Ectodermal cell (in vitro differentiated cells): ENCODE measurements at regions not wholly inside any gene's neighbourhood (a gene's known extent, or its start where the extent isn't known, plus 50 kb on each side); places are given as distances from the start of the nearest gene placed in this dataset.

Source experiments
- H3K27ac ChIP-seq: 2 replicates; pipeline ENCODE4 v1.7.0; 2013; ENCODE audit warnings: mild to moderate bottlenecking, low read depth, low read length; ENCODE audit not compliant: insufficient read depth, poor library complexity, severe bottlenecking
- H3K27me3 ChIP-seq: 2 replicates; pipeline ENCODE4 v1.7.0; 2013; ENCODE audit warnings: mild to moderate bottlenecking, low read length; ENCODE audit not compliant: insufficient read depth, control insufficient read depth, poor library complexity, severe bottlenecking
- H3K36me3 ChIP-seq: one replicate; pipeline ENCODE4 v1.7.0; 2013; ENCODE audit warnings: low read length; ENCODE audit not compliant: control insufficient read depth, insufficient read depth
- H3K4me1 ChIP-seq: one replicate; pipeline ENCODE4 v1.7.0; 2013; ENCODE audit warnings: low read length; ENCODE audit not compliant: control insufficient read depth, insufficient read depth
- H3K4me3 ChIP-seq: 2 replicates; pipeline ENCODE4 v1.7.0; 2013; ENCODE audit warnings: low read depth, low read length, control low read depth; ENCODE audit not compliant: insufficient read depth
- H3K9me3 ChIP-seq: 2 replicates; pipeline ENCODE4 v1.7.0; 2013; ENCODE audit warnings: mild to moderate bottlenecking, low read length, moderate library complexity; ENCODE audit not compliant: control insufficient read depth
- WGBS, 2 experiments: methylation state at CpG; one replicate each; pipeline ENCODE4 v1.1.7; 2013; ENCODE audit warnings: missing lambda C conversion rate in 2 of 2; 5-methylcytosine and 5-hydroxymethylcytosine counted together

- Histone ChIP-seq H3K27me3 (no peaks in the 10 kb centered on the region), H3K4me3 (no peak overlapping the region), H3K27ac (no peak overlapping the region), H3K9me3 (no peaks in the 10 kb centered on the region), H3K4me1 (no peaks in the 10 kb centered on the region), H3K36me3 (no peaks in the 10 kb centered on the region)
- 100% methylated on average over 2 of the region's 2 CpGs; no CpG with 5 or more reads in 1 of the 2 experiments for WGBS, 2 experiments
Measured at GRCh38 chr14:28280997-28281598, 485.5 kb upstream of the FOXG1 start.

DNA sequence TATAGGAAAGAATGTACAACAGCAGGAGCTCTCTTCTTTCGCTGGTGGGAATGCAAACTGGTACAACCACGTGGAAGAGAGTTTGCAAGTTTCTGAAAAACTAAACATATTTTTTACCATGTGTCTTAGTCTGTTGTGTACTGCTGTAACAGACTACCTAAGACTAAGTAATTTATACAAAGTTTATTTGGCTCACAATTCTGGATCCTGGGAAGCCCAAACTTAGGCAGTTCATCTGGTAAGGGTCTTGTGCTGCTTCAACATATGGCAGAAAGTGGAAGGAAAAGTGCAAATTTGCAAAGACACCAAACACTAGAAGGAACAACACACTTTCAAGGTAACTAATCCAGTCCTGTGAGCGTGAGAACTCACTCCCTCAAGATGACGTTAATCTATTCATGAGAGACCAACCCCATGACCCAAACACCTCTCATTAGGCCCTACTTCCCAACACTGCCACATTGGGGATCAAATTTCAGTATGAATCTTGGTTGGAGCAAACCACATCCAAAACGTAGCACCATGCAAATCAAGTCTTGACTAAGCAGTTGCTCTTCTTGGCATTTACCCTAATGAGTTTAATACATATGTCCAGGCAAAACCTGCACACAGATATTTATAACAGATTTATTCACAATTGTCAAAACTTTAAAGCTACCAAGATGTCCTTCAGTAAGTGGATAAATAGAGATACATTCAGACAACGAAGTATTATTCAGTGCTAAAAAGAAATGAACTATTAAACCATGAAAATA, 481.9 kb upstream of the FOXG1 start:
- Histone ChIP-seq H3K4me3 (no peak overlapping the region), H3K36me3 (no peaks in the 10 kb centered on the region), H3K27ac (no peak overlapping the region), H3K4me1 (no peaks in the 10 kb centered on the region), H3K9me3 (no peaks in the 10 kb centered on the region), H3K27me3 (no peaks in the 10 kb centered on the region)
- WGBS, 2 experiments, result 67 to 79% methylated on average over 5 of the region's 6 CpGs

DNA sequence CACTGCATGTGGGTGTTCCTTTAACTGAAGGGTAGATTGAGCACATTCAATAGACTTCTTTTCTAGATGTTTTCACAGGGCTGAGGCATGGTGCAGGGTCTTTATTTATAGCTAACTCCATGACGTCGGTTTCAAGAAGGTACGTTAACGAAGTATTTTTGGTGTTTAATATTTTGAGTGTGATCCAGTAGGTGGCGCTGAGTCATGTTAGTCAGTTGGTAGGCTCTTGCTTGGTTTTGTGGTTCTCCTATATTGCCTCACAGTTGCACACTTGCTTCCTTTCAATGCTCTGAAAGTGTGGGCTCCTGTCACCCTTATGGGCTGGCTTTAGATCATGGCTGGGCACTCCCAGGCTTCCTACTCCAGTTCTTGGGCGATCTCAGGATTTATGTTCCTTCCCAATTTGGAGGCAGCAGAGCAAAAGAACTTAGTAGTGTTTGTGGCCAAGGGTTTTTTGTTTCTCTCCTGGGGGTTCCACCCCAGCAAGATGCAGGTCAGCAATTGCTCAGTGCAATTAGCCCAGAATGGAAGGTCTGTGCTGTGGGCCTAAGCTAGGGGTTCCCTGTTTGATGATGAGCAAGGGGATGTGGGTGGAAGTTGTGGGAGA, 471.6 kb upstream of the FOXG1 start:
- no peak overlapping the region for H3K4me3 ChIP-seq
- H3K36me3 ChIP-seq, result no peaks in the 10 kb centered on the region
- no peaks in the 10 kb centered on the region for H3K4me1 ChIP-seq
- WGBS, 2 experiments, result 53 to 63% methylated on average over 6 of the region's 6 CpGs
- no peaks in the 10 kb centered on the region for H3K9me3 ChIP-seq
- H3K27ac ChIP-seq, result no peak overlapping the region
- no peaks in the 10 kb centered on the region for H3K27me3 ChIP-seq

- H3K27me3 ChIP-seq, result no peaks in the 10 kb centered on the region
- no peak overlapping the region for H3K4me3 ChIP-seq
- H3K27ac ChIP-seq, result no peak overlapping the region
- H3K9me3 ChIP-seq, result no peaks in the 10 kb centered on the region
- no peaks in the 10 kb centered on the region for H3K4me1 ChIP-seq
- 85 to 100% methylated on average over 1 of the region's 1 CpG for WGBS, 2 experiments
- no peaks in the 10 kb centered on the region for H3K36me3 ChIP-seq
Measured at GRCh38 chr14:28297559-28297958, 469.0 kb upstream of the FOXG1 start.

- Histone ChIP-seq H3K4me3 (no peak overlapping the region), H3K36me3 (no peaks in the 10 kb centered on the region), H3K4me1 (no peaks in the 10 kb centered on the region), H3K9me3 (no peaks in the 10 kb centered on the region), H3K27ac (no peak overlapping the region), H3K27me3 (no peaks in the 10 kb centered on the region)
- WGBS, 2 experiments, result 95% methylated on average over 3 of the region's 3 CpGs
Measured at GRCh38 chr14:28298156-28298555, 468.4 kb upstream of the FOXG1 start.

DNA sequence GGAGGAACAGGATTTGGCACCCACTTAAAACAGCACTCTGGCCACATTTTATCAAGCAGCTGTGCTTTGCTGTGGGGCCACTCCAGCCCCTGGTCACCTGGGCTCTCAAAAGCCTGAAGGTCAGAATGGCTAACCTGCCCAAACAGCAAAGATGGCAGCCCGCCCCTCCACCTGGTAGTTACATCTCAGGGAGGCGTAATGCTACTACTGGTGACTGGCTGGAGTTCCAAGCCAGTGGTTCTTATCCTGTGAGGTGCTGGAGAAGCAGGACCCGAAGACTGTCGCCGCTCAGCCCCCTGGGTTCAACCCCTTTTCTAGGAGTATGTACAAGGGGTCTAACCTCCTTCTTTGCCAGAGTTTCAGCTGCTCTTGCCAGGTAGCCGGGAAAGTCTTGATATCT, 467.4 kb upstream of the FOXG1 start:
- Histone ChIP-seq H3K4me3 (no peak overlapping the region), H3K27ac (no peak overlapping the region), H3K9me3 (no peaks in the 10 kb centered on the region), H3K36me3 (no peaks in the 10 kb centered on the region), H3K4me1 (no peaks in the 10 kb centered on the region), H3K27me3 (no peaks in the 10 kb centered on the region)
- 94 to 96% methylated on average over 6 of the region's 6 CpGs for WGBS, 2 experiments

DNA sequence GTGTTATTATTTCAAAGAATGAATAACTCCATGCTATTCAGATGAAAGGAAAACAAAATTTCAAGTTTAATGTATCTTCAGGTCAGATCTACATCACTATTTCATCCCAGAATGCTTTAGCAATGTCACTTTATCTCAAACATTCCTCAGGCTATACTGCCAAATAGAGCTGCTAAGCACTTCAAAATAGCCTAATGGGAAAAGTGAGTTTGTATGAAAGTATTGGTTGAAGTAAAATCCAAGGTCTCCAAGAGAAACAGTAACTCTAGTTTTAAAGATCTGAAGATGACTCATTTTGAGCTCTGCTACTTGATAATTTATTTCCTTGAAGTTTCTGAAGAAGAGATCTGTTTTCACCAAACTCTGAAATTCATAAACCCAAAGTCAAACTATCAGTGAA, 466.2 kb upstream of the FOXG1 start:
- Histone ChIP-seq H3K27ac (no peak overlapping the region), H3K4me1 (no peaks in the 10 kb centered on the region), H3K9me3 (no peaks in the 10 kb centered on the region), H3K4me3 (no peak overlapping the region), H3K36me3 (no peaks in the 10 kb centered on the region), H3K27me3 (no peaks in the 10 kb centered on the region)

DNA sequence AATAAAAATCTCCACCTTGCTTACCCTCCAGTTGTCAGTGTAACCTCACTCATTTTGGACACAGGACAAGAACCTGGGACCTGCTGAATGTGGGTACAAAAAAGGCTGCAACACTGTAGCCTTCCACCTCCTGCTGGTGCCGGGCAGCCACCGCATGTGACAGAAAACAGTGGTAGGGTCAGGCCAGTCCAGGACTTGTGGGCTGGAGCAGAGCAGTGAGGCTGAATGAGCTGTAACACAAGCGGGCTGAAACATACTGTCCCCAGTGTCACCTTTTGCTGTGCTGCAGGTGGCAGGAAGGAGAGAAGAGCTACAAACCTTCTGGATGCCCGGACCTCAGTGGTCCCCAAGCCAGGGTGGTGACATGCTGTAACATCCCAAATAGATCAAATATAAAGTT, 465.4 kb upstream of the FOXG1 start:
- H3K27ac ChIP-seq, result no peak overlapping the region
- H3K4me3 ChIP-seq, result no peak overlapping the region
- WGBS, 2 experiments, result 80 to 92% methylated on average over 3 to 4 of the region's 4 CpGs
- no peaks in the 10 kb centered on the region for H3K27me3 ChIP-seq
- no peaks in the 10 kb centered on the region for H3K36me3 ChIP-seq
- no peaks in the 10 kb centered on the region for H3K9me3 ChIP-seq
- no peaks in the 10 kb centered on the region for H3K4me1 ChIP-seq

GRCh38 chr14:28303248-28303647, 463.3 kb upstream of the FOXG1 start:
- H3K9me3 ChIP-seq, result no peaks in the 10 kb centered on the region
- WGBS, 2 experiments, result 90% methylated on average over 1 of the region's 1 CpG; no CpG with 5 or more reads in 1 of the 2 experiments
- H3K36me3 ChIP-seq, result no peaks in the 10 kb centered on the region

DNA sequence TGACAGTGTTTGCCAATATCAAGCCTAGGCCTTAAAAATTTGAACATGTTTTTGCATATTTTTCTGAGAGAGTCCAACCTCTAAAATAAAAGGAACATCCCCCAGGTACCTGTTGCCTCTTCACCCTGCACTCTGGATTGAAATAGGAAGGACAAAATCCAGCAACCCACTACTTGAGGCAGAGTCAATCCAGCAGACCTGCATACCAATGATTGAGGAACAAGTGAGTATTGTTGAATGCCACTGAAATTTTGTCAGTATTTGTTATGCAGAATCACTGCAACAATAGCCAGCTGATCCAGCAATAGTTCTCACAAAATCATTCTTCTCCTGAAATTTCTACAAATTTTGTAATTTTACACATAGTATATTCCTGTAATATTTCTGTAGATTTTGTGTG, 460.6 kb upstream of the FOXG1 start:
- H3K4me1 ChIP-seq, result peaks cover 5% of the 10 kb centered on the region
- H3K27ac ChIP-seq, result no peak overlapping the region
- H3K36me3 ChIP-seq, result no peaks in the 10 kb centered on the region
- H3K27me3 ChIP-seq, result no peaks in the 10 kb centered on the region
- no peaks in the 10 kb centered on the region for H3K9me3 ChIP-seq
- no peak overlapping the region for H3K4me3 ChIP-seq

More at GRCh38 chr14:28303248-28303647, 463.3 kb upstream of the FOXG1 start:
- Histone ChIP-seq H3K27me3 (no peaks in the 10 kb centered on the region), H3K4me3 (no peak overlapping the region), H3K27ac (no peak overlapping the region), H3K4me1 (no peaks in the 10 kb centered on the region)
